Effector memory CD8-positive, alpha-beta T cell (primary cell): ENCODE measurements at regions not wholly inside any gene's neighbourhood (a gene's known extent, or its start where the extent isn't known, plus 50 kb on each side); places are given as distances from the start of the nearest gene placed in this dataset.

Experiments used
- ATAC-seq: fragments of 150-1000 bp; cut with Tn5 transposase; replicated peaks from 2 replicates; pipeline ENCODE4 v1.10.0; 2021; ENCODE audit warnings: mild to moderate bottlenecking, moderate library complexity
- DNase-seq, 3 experiments: peaks; one replicate each; pipeline ENCODE4 v3.0.0; 2021
- H3K27ac Mint-ChIP-seq, 2 donors: one replicate each; pipeline ENCODE4 v1.8.0; 2022; ENCODE audit warnings: mild to moderate bottlenecking in 2 of 2, mixed read lengths in 2 of 2, moderate library complexity in 2 of 2
- H3K27me3 Mint-ChIP-seq, 2 donors: one replicate each; pipeline ENCODE4 v1.8.0; 2022; ENCODE audit warnings: mixed read lengths in 2 of 2
- H3K36me3 Mint-ChIP-seq: one replicate; pipeline ENCODE4 v1.8.0; 2022; ENCODE audit warnings: mild to moderate bottlenecking, moderate library complexity, mixed read lengths; ENCODE audit not compliant: insufficient read depth
- H3K4me1 Mint-ChIP-seq, 2 donors: one replicate each; pipeline ENCODE4 v1.8.0; 2022; ENCODE audit warnings: low read depth in 2 of 2, mixed read lengths in 2 of 2
- H3K4me3 Mint-ChIP-seq, 2 donors: one replicate each; pipeline ENCODE4 v1.8.0; 2022; ENCODE audit warnings: mild to moderate bottlenecking in 2 of 2, mixed read lengths in 2 of 2, moderate library complexity in 2 of 2
- H3K9me3 Mint-ChIP-seq, 2 donors: one replicate each; pipeline ENCODE4 v1.8.0; 2022; ENCODE audit warnings: mixed read lengths in 2 of 2

DNA sequence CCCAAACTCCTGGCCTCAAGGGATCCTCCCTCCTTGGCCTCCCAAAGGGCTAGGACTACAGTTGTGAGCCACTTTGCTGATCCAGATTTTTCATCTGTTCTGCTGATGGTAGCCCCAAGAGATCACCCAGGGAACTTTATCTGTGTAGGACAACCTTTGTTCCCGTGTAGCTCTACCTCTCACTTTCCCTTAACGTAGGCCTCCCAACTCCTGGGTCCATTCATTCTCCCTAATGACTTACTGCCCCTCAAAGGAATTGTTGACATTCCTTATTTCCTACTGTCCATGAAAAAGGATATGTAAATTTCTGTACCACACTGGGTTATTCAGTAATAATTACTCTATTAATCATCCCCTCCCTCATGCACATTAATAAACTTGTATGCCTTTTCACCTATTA, 51.0 kb upstream of the PHF24 start:
- Mint-ChIP-seq H3K36me3 (no peaks in the 10 kb centered on the region), H3K4me3 (no peak overlapping the region), H3K27ac (no peak overlapping the region), H3K9me3 (no peaks in the 10 kb centered on the region), H3K27me3 (peaks cover 49 to 72% of the 10 kb centered on the region in 2 donors), H3K4me1 (no peaks in the 10 kb centered on the region)
- ATAC-seq: no peak
- no peak for DNase-seq

DNA sequence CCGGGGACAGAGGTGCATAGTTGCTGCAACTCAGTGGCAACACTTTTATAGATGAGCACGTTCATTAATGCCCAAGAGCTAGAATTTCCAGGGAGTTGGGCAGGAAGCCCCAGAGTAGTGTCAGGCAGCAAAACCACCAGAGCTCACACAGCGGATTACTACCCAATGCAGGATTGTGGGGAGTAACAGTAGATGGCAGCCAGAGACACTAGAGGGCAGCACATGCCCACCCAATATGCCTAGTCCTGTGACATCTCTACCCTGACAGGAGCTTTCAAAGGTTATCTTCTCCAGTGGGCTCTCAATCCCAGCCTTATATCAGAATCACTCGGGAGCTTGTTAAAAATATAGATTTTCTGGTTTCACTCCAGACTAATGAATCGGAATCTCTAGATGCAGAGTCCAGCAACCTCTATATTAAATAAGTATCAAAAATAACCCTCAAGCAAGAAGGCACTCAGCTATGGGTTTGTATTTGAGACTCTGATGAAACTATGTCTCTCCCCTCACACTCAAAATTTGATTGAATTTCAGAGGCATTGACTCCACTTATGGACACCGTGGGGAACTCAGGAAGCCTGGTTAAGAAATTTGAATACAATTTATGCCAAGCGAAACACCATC, 58.4 kb upstream of the PHF24 start:
- no peak overlapping the region for H3K27ac Mint-ChIP-seq
- no peaks in the 10 kb centered on the region for H3K36me3 Mint-ChIP-seq
- DNase-seq: peak; percentile 71 to 80 (median 72)
- peak; percentile 100 for ATAC-seq
- H3K4me1 Mint-ChIP-seq: no peaks in the 10 kb centered on the region
- peaks cover 33 to 59% of the 10 kb centered on the region in 2 donors for H3K27me3 Mint-ChIP-seq
- no peaks in the 10 kb centered on the region for H3K9me3 Mint-ChIP-seq
- no peak overlapping the region for H3K4me3 Mint-ChIP-seq

DNA sequence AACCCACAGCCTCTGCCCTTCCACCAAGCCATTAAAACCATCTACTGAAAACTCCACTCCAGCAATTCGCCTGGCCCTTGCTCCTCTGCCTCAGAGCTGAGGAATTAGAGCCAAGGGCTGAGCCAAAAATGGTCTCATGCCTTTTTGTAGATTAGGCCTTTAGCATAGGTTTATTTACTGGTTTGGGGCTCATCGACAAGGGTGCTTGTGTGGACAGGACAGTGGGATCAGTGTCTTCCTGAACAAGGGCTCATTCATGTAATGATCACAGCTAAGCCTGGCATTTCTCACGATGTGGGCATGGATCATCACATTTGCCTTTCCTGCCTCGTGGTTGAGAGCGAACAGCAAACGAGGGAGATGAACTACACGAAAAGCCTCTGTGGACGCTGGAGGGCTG, 59.2 kb upstream of the PHF24 start:
- no peaks in the 10 kb centered on the region for H3K4me1 Mint-ChIP-seq
- H3K36me3 Mint-ChIP-seq: no peaks in the 10 kb centered on the region
- peaks cover 41 to 59% of the 10 kb centered on the region in 2 donors for H3K27me3 Mint-ChIP-seq
- H3K4me3 Mint-ChIP-seq: no peak overlapping the region
- ATAC-seq (no peak), DNase-seq (no peak)
- H3K9me3 Mint-ChIP-seq: no peaks in the 10 kb centered on the region
- no peak overlapping the region for H3K27ac Mint-ChIP-seq

DNA sequence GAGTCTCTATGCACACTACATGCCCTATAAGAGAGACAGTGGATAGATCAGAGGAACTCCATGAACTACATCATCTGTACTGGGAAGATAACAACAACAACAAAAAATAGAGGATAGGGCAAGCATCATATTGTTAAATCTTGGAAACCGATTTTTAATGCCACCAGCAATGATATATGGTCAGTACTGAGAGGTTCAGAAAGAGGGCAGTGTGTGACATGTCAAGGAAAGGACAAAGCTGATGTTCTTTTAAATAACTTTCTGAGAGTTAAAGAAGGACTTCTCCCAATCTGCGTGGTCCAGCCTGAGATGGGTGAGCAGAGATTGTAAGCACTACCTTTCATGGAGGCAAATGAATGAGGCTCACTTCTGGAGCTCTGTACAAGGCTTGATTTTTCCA, 62.0 kb upstream of the PHF24 start:
- H3K27ac Mint-ChIP-seq: no peak overlapping the region
- DNase-seq (no peak), ATAC-seq (no peak)
- H3K4me3 Mint-ChIP-seq: no peak overlapping the region
- peaks cover 56 to 83% of the 10 kb centered on the region in 2 donors for H3K27me3 Mint-ChIP-seq
- H3K4me1 Mint-ChIP-seq: no peaks in the 10 kb centered on the region
- H3K36me3 Mint-ChIP-seq: no peaks in the 10 kb centered on the region
- no peaks in the 10 kb centered on the region for H3K9me3 Mint-ChIP-seq

DNA sequence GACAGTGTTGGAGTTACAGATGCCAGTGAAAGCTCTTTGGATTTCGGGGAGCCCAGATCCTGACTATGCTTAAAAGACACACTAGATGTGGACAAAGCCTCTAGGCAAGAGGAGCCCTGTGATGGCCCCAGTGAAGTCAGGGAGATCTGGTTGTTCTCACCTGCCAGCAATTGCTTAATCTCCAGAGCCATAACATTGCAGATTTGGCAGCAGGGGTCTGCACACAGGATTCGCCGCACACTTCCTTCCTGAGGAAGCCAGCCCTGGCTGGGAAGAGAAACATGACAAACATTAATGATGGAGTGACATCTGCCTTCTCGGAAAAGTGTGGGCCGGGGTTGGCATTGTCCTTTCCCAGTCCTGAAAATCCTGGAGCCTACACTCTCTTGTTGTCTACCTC, 65.2 kb upstream of the PHF24 start:
- H3K4me1 Mint-ChIP-seq: no peaks in the 10 kb centered on the region
- no peak overlapping the region for H3K4me3 Mint-ChIP-seq
- no peak for DNase-seq
- no peak for ATAC-seq
- H3K36me3 Mint-ChIP-seq: no peaks in the 10 kb centered on the region
- H3K27ac Mint-ChIP-seq: no peak overlapping the region
- H3K27me3 Mint-ChIP-seq: peaks cover 42 to 65% of the 10 kb centered on the region in 2 donors
- no peaks in the 10 kb centered on the region for H3K9me3 Mint-ChIP-seq

DNA sequence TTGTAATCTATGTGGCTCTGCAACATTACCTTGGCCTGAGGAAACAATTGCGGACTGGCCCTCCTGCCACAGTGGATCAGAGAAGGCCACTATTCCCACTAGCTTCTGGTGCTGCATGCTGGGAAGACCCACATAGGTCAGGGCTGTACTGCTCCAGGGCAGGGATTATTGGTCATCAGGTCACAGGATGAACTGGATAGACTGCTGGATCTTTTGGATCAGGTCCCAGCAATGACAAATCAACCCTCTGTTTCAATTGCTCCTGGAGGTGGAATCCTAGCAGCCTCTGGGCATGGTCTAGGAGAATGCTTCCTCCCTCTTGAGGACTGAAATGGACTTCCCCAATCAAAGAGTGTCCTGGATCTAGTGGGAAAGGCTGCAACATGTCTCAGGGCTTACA, 66.7 kb upstream of the PHF24 start:
- Mint-ChIP-seq H3K4me1 (no peaks in the 10 kb centered on the region), H3K36me3 (no peaks in the 10 kb centered on the region), H3K4me3 (no peak overlapping the region), H3K9me3 (no peaks in the 10 kb centered on the region), H3K27me3 (peaks cover 38 to 50% of the 10 kb centered on the region in 2 donors), H3K27ac (no peak overlapping the region)
- ATAC-seq (no peak), DNase-seq (no peak)

DNA sequence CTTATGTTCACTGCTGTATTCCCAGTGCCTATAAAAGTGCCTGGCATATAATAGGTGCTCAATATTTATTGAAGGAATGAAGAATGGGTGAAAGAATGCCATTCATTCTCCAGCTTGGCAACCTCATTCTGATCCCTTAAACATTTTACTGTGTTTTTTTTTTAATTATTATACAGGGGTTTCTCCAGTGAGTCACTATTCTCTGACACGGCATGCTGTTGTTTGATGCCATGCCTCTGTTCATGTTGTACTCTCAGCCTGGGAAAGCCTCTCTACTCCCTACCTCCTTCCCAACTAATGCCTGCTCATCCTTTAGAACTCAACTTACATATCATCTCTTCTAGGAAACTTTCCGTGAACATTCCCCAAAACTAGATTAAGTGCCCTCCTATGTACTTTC, 70.2 kb upstream of the PHF24 start:
- peaks cover 7 to 14% of the 10 kb centered on the region in 2 donors for H3K27me3 Mint-ChIP-seq
- H3K27ac Mint-ChIP-seq: no peak overlapping the region
- H3K36me3 Mint-ChIP-seq: no peaks in the 10 kb centered on the region
- no peak overlapping the region for H3K4me3 Mint-ChIP-seq
- DNase-seq: no peak
- peaks cover 0 to 4% of the 10 kb centered on the region in 2 donors for H3K4me1 Mint-ChIP-seq
- no peak for ATAC-seq
- H3K9me3 Mint-ChIP-seq: no peaks in the 10 kb centered on the region

DNA sequence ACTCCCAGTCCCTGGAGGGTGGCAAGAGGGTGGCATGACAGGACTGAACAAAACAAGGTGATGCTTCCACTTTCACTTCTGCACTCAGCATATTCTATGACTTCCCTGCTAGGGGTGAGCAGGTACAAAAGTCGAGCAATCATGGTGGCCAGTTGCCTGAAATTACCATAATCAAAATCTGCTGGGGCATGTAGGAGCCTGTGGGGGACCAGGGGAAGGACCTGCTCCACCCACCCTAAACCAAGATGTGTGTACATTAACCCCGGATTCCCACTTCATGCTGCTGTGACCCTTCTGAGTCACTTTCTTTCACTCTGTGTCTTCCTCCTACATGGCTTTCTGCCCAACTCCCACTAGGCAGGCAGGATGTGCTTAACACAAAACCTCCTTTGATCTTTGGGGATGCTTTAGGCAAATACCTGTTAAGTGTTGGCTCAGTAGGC, 73.3 kb upstream of the PHF24 start:
- peak overlapping the region in 1 of 2 donors; percentile 4 for H3K27ac Mint-ChIP-seq
- DNase-seq (no peak), ATAC-seq (peak; percentile 17)
- no peaks in the 10 kb centered on the region for H3K9me3 Mint-ChIP-seq
- peaks cover 0 to 11% of the 10 kb centered on the region in 2 donors for H3K27me3 Mint-ChIP-seq
- H3K4me3 Mint-ChIP-seq: no peak overlapping the region
- no peaks in the 10 kb centered on the region for H3K36me3 Mint-ChIP-seq
- peaks cover 0 to 4% of the 10 kb centered on the region in 2 donors for H3K4me1 Mint-ChIP-seq

DNA sequence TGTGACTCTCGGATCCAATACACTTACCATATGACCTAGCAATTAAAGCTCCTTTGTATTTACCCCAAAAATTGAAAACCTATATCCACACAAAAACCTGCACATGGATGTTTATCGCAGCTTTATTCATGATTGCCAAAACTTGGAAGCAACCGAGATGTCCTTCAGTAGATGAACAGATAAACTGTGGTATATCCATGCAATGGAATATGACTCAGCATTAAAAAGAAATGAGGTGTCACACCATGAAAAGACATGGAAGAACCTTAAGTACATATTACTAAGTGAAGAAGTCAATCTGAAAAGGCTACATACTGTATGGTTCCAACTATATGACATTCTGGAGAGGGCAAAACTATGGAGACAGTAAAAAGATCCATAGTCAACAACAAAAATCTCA, 82.0 kb upstream of the PHF24 start:
- DNase-seq: no peak
- Mint-ChIP-seq H3K27me3 (peaks cover 38 to 71% of the 10 kb centered on the region in 2 donors), H3K4me1 (no peaks in the 10 kb centered on the region), H3K9me3 (no peaks in the 10 kb centered on the region), H3K27ac (no peak overlapping the region), H3K4me3 (no peak overlapping the region), H3K36me3 (no peaks in the 10 kb centered on the region)
- ATAC-seq: no peak

DNA sequence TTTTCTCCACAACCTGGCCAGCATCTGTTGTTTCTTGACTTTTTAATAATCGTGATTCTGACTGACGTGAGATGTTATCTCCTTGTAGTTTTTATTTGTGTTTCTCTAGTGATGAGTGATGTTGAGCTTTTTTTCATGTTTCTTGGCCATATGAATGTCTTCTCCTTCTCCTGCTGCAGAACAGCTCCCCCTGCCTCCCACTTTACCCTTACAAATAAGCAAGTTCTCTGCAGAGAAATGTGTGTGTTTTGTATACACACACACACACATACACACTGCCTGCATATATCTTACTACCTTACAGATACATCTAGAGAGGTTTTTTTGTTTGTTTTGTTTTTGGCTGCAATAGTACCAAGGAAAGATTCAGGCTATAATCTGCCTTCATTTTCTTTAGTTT, 88.7 kb upstream of the PHF24 start:
- no peak overlapping the region for H3K4me3 Mint-ChIP-seq
- ATAC-seq (no peak), DNase-seq (no peak)
- peaks cover 22 to 44% of the 10 kb centered on the region in 2 donors for H3K27me3 Mint-ChIP-seq
- H3K4me1 Mint-ChIP-seq: no peaks in the 10 kb centered on the region
- no peaks in the 10 kb centered on the region for H3K36me3 Mint-ChIP-seq
- no peak overlapping the region for H3K27ac Mint-ChIP-seq
- peaks cover 0 to under 1% of the 10 kb centered on the region in 2 donors for H3K9me3 Mint-ChIP-seq

DNA sequence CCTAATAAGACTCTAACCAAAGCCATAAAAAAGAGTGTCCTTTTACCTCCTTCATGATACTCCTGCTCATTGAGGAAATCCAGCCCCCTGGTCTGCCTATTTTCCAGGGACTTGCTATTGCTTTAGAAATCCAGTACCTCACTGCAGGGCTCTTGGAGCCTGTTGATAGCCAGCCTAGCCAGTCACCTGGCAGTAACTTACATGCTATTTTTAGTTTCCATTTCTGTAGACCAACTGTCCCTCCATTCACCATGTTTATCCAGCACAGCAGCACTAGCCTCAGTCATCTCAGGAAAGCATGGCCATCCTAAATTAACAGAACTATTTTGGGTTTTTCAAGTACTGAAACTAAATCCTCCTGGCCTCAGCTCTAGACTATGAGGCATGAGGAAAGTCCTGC, 91.5 kb upstream of the PHF24 start:
- H3K27ac Mint-ChIP-seq: no peak overlapping the region
- H3K27me3 Mint-ChIP-seq: peaks cover 46 to 65% of the 10 kb centered on the region in 2 donors
- DNase-seq (no peak), ATAC-seq (no peak)
- H3K36me3 Mint-ChIP-seq: no peaks in the 10 kb centered on the region
- no peaks in the 10 kb centered on the region for H3K4me1 Mint-ChIP-seq
- H3K4me3 Mint-ChIP-seq: no peak overlapping the region
- H3K9me3 Mint-ChIP-seq: peaks cover 5 to 14% of the 10 kb centered on the region in 2 donors

DNA sequence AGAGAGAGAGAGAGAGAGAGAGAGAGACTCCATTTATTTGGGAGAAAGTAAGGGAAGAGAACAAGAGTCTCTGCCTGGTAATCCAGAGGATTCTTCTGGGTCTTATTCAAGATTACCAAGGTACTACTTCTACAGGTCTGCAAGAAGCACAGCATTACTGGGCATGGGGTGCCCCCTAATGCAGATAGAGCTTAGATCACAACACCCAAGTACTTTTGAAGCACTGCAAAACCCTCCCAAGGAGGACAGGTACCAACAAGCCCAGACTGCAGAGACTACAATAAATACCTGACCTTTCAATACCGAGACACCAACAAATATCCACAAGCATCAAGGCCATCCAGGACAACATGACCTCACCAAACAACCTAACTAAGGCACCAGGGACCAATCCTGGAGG, 94.7 kb upstream of the PHF24 start:
- H3K27ac Mint-ChIP-seq: no peak overlapping the region
- no peaks in the 10 kb centered on the region for H3K36me3 Mint-ChIP-seq
- DNase-seq: no peak
- no peak overlapping the region for H3K4me3 Mint-ChIP-seq
- H3K9me3 Mint-ChIP-seq: peaks cover 5 to 14% of the 10 kb centered on the region in 2 donors
- no peak for ATAC-seq
- no peaks in the 10 kb centered on the region for H3K4me1 Mint-ChIP-seq
- peaks cover 51 to 55% of the 10 kb centered on the region in 2 donors for H3K27me3 Mint-ChIP-seq

DNA sequence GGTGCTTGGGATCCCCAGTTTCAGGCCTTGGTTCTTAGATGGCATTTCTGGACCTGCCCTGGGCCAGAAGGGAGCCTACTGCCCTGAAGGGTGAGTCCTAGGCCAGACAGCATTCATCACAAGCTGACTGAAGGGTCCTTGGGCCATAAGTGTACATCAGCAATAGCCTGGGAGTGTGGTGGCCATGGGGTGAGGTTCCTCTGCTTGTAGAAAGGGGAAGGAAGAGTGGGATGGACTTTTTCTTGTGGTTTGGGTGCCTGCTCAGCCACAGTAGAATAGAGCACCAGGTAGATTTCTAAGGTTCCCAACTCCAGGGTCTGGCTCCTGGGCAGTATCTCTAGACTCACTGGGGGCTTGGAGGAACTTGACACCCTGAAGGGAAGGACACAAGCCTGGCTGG, 95.2 kb upstream of the PHF24 start:
- Mint-ChIP-seq H3K27ac (no peak overlapping the region), H3K36me3 (no peaks in the 10 kb centered on the region), H3K4me1 (no peaks in the 10 kb centered on the region), H3K9me3 (peaks cover 5 to 14% of the 10 kb centered on the region in 2 donors), H3K27me3 (peaks cover 53 to 56% of the 10 kb centered on the region in 2 donors), H3K4me3 (no peak overlapping the region)
- no peak for DNase-seq
- ATAC-seq: no peak

DNA sequence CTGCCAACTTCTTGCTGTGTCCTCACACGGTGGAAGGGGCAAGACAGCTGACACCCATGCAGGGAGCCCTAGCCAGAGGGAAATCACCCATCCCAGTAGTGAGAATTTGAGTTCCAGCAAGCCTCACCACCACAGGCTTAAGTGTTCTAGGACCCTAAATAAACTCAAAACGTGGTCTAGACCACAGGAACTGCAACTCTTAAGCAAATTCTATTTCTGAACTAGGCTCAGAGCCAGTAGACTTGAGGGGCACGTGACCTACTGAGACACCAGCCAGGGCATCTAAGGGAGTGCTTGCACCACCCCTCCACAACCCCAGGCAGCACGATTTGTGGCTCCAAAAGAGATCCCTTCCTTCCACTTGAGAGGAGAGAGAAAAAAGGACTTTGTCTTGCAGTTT, 96.0 kb upstream of the PHF24 start:
- no peak overlapping the region for H3K27ac Mint-ChIP-seq
- H3K9me3 Mint-ChIP-seq: peaks cover 5 to 14% of the 10 kb centered on the region in 2 donors

More for the DNA sequence above, 96.0 kb upstream of the PHF24 start:
- Mint-ChIP-seq H3K36me3 (no peaks in the 10 kb centered on the region), H3K4me1 (no peaks in the 10 kb centered on the region), H3K4me3 (no peak overlapping the region), H3K27me3 (peaks cover 58 to 60% of the 10 kb centered on the region in 2 donors)
- DNase-seq (no peak), ATAC-seq (no peak)
